T-helper 17 cell (primary cell): ENCODE measurements at regions not wholly inside any gene's neighbourhood (a gene's known extent, or its start where the extent isn't known, plus 50 kb on each side); places are given as distances from the start of the nearest gene placed in this dataset.

ENCODE experiments used
- ATAC-seq: fragments of 150-1000 bp; cut with Tn5 transposase; 2 replicates; pipeline ENCODE4 v1.10.0; 2021; ENCODE audit warnings: mild to moderate bottlenecking, moderate library complexity
- DNase-seq, 3 donors: peaks; one replicate each; pipeline versions ENCODE4 v3.0.0 to v3.0.0-alpha.2; 2020 to 2021
- H3K9me3 ChIP-seq: one replicate; pipeline ENCODE4 v1.7.0; 2013; ENCODE audit warnings: low read length, mild to moderate bottlenecking; ENCODE audit not compliant: control insufficient read depth, poor library complexity, severe bottlenecking
- H3K27ac Mint-ChIP-seq: one replicate; pipeline ENCODE4 v1.8.0; 2022; ENCODE audit warnings: mild to moderate bottlenecking, moderate library complexity, mixed read lengths
- H3K27me3 Mint-ChIP-seq: one replicate; pipeline ENCODE4 v1.8.0; 2022; ENCODE audit warnings: mixed read lengths
- H3K36me3 Mint-ChIP-seq: one replicate; pipeline ENCODE4 v1.8.0; 2022; ENCODE audit warnings: low read depth, mixed read lengths
- H3K4me1 Mint-ChIP-seq: one replicate; pipeline ENCODE4 v1.8.0; 2022; ENCODE audit warnings: mild to moderate bottlenecking, mixed read lengths
- H3K4me3 Mint-ChIP-seq: one replicate; pipeline ENCODE4 v1.8.0; 2022; ENCODE audit warnings: mild to moderate bottlenecking, moderate library complexity, mixed read lengths

- Mint-ChIP-seq H3K4me3 (no peak overlapping the region), H3K4me1 (peaks cover 2% of the 10 kb centered on the region)
Measured at GRCh38 chr5:112681481-112681908, 56.2 kb upstream of the APC start.

GRCh38 chr5:112682621-112683061, 55.0 kb upstream of the APC start:
- no peak overlapping the region for H3K27ac Mint-ChIP-seq
- H3K27me3 Mint-ChIP-seq = peaks cover 44% of the 10 kb centered on the region
- no peak overlapping the region for H3K4me3 Mint-ChIP-seq
- H3K4me1 Mint-ChIP-seq = peaks cover 2% of the 10 kb centered on the region
- no peaks in the 10 kb centered on the region for H3K36me3 Mint-ChIP-seq
- DNase-seq = no peak
- no peaks in the 10 kb centered on the region for H3K9me3 ChIP-seq
- no peak for ATAC-seq

More at GRCh38 chr5:112681481-112681908, 56.2 kb upstream of the APC start:
- H3K9me3 ChIP-seq = no peaks in the 10 kb centered on the region
- no peak overlapping the region for H3K27ac Mint-ChIP-seq
- H3K36me3 Mint-ChIP-seq = no peaks in the 10 kb centered on the region
- peaks cover 43% of the 10 kb centered on the region for H3K27me3 Mint-ChIP-seq
- DNase-seq = no peak
- no peak for ATAC-seq

GRCh38 chr5:112684121-112684520, 53.6 kb upstream of the APC start:
- H3K4me3 Mint-ChIP-seq = no peak overlapping the region
- H3K36me3 Mint-ChIP-seq = no peaks in the 10 kb centered on the region
- ATAC-seq = no peak
- DNase-seq = no peak
- H3K27me3 Mint-ChIP-seq = peaks cover 57% of the 10 kb centered on the region
- no peaks in the 10 kb centered on the region for H3K9me3 ChIP-seq
- peaks cover 2% of the 10 kb centered on the region for H3K4me1 Mint-ChIP-seq
- no peak overlapping the region for H3K27ac Mint-ChIP-seq

- Mint-ChIP-seq H3K27ac (no peak overlapping the region), H3K27me3 (peaks cover 56% of the 10 kb centered on the region), H3K36me3 (no peaks in the 10 kb centered on the region), H3K4me3 (no peak overlapping the region), H3K4me1 (peaks cover 2% of the 10 kb centered on the region)
- DNase-seq = no peak
- ATAC-seq = no peak
- H3K9me3 ChIP-seq = no peaks in the 10 kb centered on the region
Measured at GRCh38 chr5:112684737-112685136, 52.9 kb upstream of the APC start.

- no peaks in the 10 kb centered on the region for H3K36me3 Mint-ChIP-seq
- peaks cover 2% of the 10 kb centered on the region for H3K4me1 Mint-ChIP-seq
- DNase-seq (no peak), ATAC-seq (no peak)
- peaks cover 56% of the 10 kb centered on the region for H3K27me3 Mint-ChIP-seq
- no peak overlapping the region for H3K27ac Mint-ChIP-seq
- H3K4me3 Mint-ChIP-seq = no peak overlapping the region
- no peaks in the 10 kb centered on the region for H3K9me3 ChIP-seq
Measured at GRCh38 chr5:112685386-112685785, 52.3 kb upstream of the APC start.

- Mint-ChIP-seq H3K4me1 (peaks cover 2% of the 10 kb centered on the region), H3K36me3 (no peaks in the 10 kb centered on the region), H3K27ac (no peak overlapping the region), H3K27me3 (peaks cover 56% of the 10 kb centered on the region), H3K4me3 (no peak overlapping the region)
- DNase-seq (no peak), ATAC-seq (no peak)
- no peaks in the 10 kb centered on the region for H3K9me3 ChIP-seq
Measured at GRCh38 chr5:112685931-112686330, 51.8 kb upstream of the APC start.

GRCh38 chr5:112686675-112687074, 51.0 kb upstream of the APC start:
- ATAC-seq (no peak), DNase-seq (no peak)
- Mint-ChIP-seq H3K27ac (no peak overlapping the region), H3K4me3 (no peak overlapping the region), H3K36me3 (no peaks in the 10 kb centered on the region), H3K27me3 (peaks cover 55% of the 10 kb centered on the region), H3K4me1 (peaks cover 2% of the 10 kb centered on the region)
- H3K9me3 ChIP-seq = no peaks in the 10 kb centered on the region

GRCh38 chr5:112687306-112687705, 50.4 kb upstream of the APC start:
- Mint-ChIP-seq H3K27ac (no peak overlapping the region), H3K4me3 (no peak overlapping the region), H3K4me1 (peaks cover 2% of the 10 kb centered on the region), H3K36me3 (no peaks in the 10 kb centered on the region), H3K27me3 (peaks cover 57% of the 10 kb centered on the region)
- DNase-seq = no peak
- no peaks in the 10 kb centered on the region for H3K9me3 ChIP-seq
- no peak for ATAC-seq
